Nucleus accumbens (tissue), 56 donors: ENCODE measurements at regions not wholly inside any gene's neighbourhood (a gene's known extent, or its start where the extent isn't known, plus 50 kb on each side); places are given as distances from the start of the nearest gene placed in this dataset.

Source experiments
- DNase-seq, 56 donors: peaks; one replicate each; lab custom pipeline; 2025; lab: John Stamatoyannopoulos, UW

DNA sequence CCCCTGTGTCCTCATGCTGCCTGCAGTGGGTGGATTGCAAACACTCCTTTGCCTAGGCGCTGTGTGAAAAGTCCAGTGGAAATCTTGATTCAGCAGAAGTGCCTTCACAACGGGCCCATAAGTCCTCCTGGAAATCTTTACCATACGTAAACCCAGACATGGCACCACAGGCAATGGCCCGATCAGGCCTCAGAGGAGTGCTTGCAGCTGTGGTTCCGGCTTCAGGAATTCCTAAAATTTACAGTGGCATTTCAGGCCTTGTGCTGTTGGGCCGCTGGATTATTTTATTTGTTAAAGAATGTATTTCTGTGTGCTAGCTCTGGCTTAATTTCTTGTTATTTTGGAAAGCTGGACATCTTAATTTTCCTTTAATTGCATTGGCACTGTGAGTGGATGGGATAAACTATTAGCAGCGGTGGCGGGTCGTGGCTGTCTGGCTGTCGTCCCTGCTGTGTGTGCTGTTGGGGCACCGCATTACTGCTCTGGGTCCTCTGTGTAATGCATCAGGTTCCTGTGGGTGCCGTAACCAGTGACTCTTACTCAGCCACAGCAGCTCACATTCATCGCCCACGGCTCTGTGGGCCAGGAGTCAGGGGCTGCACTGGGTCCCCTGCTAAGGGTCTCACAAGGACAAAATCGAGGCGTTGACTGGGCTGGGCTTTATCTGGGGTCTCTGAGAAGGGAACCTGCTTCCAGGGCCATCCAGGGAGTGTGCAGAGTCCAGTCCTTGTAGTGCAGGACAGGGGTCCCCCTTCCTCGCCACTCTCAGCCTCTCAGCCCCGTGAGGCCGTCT, 73.1 kb downstream of the RTP5 start:
- DNase-seq = no peak

DNA sequence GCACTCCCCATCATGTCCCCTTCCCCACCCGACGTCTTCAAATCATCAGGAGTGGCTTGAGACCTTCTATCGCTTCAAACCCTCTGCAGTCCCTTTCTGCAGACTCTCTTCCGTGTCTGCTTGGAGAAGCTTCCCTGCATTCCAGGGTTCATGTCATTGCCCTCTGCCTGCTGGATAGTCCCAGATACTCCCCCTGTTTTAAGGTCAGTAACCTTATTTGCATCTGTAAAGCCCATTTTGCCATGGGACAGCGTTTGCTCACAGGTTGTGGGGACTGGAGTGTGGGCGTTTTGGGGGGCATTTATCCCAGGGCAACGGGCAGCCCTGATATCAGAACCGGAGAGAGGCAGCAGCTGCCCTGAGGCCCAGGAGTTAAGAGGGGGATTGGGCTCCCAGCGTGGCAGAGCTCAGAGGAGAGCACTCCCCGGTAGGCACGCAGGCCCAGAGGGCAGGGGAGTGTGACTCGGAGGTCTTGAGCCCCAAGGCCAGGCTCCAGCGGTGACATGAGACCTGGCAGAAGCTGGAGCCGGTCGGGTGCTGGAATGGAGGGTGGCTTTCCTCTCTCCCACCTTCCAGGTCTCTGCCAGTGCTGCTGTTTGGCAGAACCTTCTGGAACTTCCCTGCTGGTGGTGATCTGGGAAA, 73.8 kb downstream of the RTP5 start:
- no peak for DNase-seq

DNA sequence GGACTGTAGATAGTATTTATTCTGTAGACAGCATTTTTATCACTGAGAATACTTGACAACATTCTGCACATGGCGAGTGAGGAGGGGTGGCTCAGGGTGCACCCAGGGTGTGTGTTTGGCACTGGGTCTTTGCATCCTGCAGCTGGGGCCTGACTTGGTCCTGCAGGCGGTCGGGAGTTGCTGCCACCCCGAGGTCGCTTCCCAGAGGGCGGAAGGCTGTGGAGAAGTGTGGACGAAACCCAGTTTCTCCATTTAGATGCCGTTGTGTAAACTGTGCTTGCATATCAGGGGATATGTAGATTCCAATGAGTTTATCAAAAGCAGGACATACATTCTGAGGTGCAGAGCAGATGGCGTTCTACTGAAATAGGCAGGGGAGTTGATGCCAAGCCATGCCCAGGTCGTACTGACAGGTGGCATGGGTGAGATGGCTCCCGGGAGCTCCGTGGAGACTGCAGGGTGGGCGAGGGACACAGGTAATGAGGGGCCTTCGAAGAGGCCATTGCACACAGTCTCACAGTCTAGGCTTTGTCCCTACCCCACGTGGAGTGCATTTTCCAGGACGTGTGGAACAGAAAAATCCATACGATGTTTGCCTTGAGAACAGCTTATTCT, 74.5 kb downstream of the RTP5 start:
- DNase-seq = no peak

DNA sequence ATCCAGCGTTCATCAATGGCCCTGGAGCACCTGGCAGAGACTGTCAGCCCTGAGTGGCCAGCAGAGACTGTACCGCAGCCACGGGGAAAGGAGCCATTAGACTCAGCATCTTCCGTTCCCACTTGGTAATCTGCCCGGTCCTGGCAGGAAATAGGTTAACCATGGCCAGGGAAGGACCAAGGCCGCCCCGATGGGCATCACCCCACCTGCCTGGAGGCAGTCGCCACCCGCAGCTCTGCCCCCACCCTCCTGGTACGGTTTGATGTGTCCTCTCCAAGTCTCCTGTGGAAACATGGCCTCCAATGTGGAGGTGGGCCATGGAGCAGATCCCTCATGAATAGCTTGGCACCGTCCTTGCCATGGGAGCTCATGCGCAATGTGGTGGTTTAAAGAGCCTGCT, 75.3 kb downstream of the RTP5 start:
- no peak for DNase-seq

DNA sequence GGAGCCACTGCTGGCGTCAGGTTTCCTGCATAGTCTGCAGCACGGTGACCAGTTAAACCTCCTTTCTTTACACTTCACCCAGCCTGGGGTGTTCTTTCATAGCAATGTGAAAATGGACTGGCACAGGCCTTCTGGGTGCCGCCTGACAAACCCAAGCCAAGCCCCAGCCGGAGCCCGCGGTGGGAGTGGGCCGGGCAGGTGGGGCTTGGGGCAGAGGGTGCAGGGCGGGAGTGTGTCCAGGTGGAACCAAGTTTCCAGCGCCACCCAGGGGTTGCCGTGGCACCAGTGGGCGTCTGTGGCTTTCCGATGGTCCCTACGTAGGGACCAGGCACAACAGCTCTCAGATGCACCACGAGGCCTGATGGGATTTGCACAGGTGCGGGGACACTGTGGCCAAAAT, 75.8 kb downstream of the RTP5 start:
- no peak for DNase-seq

DNA sequence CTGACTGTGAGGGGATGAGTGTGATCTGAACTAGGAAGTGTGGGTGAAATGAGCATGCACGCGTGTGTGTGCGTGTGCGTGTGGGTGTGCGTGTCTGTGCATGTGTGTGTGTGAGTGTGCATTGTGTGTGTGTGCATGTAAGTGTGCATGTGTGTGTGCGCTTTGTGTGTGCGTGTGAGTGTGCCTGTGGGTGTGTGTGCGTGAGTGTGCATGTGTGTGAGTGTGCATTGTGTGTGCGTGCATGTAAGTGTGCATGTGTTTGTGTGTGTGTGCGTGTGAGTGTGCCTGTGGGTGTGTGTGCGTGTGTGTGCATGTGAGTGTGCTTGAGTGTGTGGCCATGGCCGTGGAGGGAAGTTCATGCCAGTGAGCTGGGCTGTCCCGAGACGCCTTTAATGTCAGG, 76.3 kb downstream of the RTP5 start:
- no peak for DNase-seq

DNA sequence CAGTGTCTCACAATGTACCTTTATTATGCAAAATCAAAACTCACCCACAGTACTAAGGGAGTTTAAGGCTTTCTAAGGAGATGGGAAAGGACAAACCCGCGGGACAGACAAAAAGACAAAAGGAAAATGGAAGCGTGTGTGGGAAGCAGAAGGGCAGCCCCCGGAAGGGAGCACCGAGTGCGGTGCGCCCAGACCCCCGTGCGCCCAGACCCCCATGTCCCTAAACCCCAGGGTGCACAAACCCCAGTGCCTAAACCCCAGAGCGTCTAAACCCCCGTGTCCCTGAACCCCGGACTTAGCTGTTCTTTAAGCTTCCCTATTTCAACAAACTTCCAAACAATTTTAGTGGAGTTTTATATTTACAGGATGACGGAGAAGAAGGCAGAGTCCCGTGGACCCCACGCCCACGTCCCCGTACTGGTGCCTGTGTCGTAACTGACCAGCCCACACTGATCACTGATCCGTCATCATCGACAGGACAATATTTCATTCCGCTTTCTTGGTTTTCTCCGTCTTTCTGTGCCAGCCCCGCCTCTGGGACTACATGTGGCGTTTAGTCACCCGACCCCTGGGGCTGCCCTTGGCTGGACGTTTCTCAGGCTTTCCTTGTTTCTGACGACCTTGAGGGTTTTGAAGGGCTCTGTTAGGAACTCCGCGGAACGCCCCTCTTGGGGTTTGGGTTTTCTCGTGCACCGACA, 76.9 kb downstream of the RTP5 start:
- DNase-seq = no peak

DNA sequence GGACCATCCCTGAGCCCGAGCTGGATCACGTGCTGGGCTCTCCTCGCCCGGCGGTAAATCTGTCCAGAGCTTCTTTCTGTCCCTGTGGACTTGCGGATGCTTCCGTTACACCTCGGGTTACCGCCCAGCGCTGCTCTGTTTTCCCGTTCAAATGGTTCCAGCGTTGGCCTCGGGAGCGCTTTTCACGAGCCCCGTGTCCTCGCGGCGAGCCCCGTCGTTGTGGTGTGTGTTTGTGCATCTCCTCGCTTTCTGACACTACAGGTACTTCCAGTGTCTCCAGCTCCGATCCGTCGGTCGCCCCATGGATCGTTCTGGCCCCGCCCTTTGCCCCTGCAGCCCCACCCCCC, 77.4 kb downstream of the RTP5 start:
- DNase-seq = no peak

DNA sequence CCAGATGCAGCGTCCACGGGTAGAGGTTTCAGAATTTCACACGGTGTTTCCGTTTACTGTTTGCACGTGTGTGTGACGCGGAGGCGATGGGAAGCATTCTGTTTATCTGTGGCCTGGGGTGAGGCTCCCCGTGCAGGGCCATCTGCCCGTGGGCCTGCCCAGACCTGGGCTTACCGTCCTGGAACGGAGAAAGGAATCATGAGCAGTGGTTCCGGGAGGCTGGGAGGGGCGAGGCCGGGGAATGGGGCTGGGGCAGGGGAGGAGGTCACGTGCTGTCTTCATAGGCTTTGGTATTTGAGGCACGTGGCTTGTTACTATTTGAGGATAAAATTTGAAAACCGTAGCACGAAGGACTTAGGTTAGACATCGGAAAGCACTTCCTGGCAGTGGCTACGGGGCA, 77.9 kb downstream of the RTP5 start:
- DNase-seq = no peak

DNA sequence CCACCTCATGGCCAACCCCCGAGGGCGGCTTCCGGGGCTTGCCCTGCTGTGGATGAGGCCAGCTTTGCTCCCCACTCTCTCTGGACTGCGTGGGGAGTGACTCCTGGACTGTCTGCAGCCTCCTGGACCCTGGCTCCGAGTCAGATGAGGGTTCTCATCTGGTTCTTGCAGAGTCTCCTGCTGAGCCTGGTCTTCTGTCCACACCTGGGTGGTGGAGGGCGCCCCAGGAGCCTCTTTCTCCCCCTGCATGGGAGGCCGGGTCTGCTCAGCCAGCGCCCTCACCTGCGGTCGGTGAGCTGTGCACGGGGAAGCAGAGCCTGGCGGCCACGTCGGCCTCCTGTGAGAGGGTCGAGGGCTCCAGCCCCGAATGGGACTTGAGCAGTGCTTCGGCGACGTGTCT, 78.3 kb downstream of the RTP5 start:
- no peak for DNase-seq

DNA sequence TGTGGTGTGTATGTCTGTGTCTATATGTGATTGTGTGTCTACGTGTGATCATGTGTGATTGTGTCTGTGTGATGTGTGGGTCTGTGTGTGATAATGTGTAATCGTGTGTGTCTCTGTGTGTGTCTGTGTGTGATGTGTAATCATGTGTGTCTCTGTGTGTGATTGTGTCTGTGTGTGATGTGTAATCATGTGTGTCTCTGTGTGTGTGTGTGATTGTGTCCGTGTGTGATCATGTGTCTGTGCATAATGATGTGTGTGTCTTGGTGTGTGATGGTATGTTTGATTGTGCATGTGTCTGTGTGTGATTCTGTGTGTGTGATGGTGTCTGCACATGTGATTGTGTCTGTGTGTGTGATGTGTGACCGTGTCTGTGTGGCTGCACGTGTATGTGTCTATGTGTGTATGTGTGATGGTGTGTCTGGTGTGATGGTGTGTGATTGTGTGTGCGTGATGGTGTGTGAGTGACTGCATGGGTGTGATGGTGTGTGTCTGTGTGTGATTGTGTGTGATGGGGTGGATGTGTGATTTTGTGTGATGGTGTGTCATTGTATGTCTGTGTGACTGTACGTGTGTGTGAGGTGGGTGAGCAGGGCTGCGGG, 78.9 kb downstream of the RTP5 start:
- DNase-seq = no peak

DNA sequence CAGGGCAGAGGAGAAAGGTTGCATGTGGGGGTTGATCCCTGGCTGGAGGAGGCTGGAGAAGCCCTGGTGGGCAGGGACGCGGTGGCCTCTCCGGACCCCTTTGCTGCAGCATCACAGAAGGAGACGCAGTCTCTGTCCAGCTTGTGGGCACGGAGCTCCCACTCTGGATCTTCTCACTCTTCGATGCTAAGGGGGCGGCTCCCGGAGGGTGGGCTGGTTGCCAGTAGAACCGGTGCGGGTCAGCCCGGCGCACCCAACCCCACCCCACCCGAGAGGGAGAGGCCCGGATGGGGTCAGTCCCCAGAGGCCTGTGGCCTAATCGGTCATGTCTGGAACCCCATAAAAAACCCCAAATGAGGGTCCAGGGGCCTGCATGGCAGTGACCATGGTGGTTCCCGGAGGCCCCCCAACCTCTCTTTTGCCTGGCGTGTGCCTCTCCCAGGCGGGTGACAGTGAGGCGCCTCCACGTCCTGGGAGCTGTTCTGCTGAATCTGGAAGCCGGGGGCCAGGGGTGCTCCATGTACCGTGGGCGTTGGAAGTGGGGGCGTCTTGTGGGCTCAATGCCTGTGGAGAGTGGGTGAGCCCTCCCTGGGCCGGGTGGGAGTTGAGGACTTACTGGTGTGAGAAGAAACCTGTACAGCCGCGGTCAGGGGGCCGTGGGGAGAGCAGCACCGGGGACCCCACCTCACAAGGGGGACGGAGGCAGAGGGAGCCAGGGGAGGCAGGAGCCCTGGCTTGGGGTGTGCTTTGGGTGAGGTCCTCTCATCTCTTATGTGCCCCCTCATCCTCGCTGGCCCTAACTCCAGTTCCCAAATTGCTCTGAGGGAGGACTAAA, 79.6 kb downstream of the RTP5 start:
- DNase-seq = no peak

DNA sequence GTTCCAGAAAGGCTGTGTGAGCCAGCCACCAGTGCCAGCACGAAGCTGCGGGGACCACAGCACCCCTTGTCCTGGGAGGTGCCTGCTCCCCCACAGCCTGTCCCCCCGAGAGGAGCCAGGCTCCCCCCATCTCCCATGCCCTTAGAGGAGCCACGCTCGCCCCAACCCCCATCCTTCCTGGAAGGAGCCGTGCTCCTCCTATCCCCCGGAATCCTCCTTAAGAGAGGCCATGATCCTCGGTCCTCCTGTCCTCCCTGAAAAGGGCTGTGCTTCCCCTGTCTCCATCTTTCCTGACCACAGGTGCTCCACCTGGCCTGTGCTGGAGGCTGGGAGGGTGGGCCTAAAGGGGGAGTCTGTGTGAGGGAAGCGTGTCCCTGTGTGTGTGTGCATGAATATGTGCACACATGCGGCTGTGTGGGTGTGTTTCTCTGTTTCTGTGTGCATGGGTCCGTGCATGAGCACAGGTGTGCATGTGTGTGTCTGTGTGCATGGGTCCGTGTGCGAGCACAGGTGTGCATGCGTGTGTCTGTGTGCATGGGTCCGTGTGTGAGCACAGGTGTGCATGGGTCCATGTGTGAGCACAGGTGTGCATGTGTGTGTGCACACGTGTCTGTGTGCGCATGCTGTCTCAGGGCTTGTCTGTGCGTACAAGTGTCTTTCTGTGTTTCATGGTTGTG, 80.3 kb downstream of the RTP5 start:
- no peak for DNase-seq

DNA sequence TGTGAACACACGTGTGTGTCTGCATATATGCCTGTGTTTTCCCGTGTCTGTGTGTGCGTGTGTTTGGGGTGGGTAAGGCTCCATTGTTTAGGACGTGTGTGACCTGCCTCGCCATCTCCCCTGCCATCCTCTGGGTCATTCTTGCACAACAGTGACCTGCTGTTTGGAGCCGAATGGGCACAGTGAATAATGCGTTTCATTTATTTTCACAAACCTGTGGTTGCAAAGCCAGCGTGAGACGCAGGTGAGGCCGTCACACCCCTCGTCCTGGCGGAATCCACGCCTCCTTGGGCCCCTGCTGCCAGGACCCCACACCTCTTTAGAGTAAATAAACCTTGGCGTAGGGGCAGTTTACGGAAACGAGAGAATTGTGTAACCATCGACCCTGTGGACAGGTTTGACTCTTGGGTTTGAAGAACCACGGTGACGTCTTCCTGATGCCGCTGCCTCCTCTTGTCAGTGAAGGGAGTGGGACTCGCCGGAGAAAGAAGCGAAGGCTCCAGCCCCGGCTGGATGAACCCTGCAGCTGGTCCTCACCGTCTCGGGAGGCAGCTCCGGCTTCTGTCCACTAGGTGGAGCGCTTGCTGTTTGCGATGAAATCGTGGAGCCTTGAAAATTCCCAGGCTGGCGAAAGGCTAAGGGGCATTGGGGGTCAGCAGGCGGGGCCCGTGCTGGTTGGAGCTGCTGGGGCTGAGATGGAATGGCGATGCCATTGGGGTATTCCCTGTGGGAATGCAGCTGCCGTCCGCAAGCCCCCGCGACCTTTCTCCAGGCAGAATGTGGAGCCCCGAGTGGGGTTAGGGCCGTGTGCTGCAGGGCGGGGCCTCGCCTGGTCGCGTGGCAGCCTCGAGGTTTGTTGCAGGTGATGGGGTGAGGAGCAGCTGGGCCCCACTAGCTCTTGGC, 81.1 kb downstream of the RTP5 start:
- peak in 46 of 56 donors; percentile 7 to 87 (median 48) for DNase-seq

DNA sequence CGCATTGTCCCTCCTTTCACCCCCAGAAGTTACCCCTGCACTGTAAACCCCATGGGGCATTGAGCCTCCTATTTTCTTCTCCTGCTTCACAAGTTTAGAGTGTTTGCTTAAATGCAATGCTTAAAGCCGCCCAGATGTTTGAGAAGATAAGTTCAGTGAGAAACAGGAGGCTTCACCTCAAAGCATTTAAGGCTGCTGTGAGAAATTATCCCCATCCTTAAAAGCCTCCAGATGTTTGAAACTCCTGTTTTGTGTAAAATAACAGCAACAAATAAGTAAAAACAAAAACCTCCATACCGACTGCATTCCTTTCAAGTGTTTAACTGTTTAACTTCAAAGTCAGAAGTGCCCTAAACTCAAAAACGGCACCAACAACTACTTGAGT, 81.8 kb downstream of the RTP5 start:
- DNase-seq = no peak

DNA sequence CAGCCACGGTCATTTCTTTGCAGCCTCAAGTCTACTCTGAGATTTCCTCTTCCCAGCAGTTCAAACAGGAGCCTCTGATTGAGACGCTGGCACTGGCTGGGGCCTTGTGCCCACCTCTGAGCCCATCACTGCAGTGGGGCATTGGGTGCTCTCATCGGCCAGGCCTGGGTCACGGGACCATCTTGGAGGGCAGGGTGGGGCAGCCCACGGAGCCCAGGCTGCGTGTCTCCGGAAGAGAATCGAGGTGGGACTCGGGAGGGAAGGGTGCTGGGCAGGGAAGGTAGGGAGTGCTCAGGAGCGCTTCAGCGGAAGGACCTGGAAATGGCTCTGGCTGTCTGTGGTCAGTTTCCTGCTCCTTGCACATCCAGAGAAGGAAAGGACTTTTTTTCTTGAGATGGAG, 82.4 kb downstream of the RTP5 start:
- DNase-seq = no peak

DNA sequence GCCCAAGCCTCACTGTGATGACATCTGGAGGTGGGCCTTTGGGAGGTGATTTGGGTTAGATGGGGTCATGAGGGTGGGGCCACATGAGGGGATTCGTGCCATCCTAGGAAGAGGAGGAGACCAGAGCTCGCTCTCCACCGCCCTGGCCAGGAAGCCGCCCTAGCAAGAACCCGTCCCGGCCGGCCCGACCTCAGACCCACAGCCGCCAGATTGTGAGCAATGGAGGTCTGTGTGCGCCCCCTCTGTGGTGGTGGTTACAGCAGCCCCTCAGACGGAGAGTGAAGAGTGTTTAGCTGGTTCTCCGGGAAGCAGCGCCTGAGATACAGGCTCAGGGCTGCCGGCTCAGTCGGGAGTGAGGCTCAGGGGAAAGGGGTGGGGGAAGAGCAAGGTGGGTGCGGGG, 83.3 kb downstream of the RTP5 start:
- DNase-seq = no peak

DNA sequence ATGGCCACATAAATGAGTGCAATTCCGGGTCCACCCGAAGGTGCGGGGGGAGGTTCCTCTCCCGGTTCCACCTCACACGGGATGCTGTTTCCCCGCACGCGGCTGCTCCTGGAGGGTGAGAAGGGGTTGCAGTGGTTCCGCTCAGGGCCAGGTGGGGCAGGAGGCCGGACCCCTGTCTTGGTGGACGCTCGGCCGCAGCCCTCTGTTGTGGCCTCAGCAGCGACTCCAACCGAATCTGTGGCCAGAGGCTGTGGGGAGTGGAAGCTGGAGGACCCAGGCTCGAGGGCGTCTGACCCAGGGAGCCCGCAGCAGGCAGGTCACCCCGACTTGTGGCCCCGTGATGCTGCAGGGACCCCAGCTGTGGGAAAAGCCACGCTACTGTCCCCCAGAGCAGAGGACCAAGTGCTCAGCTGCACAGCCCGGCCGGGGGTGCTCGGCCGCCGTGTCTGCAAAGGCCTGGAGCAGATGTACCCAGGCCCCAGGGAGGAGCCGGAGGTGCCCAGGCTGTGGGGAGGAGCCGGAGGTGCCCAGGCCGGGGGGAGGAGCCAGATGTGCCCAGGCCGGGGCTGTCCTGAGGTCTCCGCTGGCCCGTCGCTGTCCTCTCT, 83.9 kb downstream of the RTP5 start:
- no peak for DNase-seq
